EL (cell line): ENCODE measurements at regions not wholly inside any gene's neighbourhood (a gene's known extent, or its start where the extent isn't known, plus 50 kb on each side); places are given as distances from the start of the nearest gene placed in this dataset.

Experiments
- DNase-seq: peaks from one replicate; pipeline ENCODE4 v3.0.0-alpha.2; 2016

- no peak for DNase-seq
Observed at GRCh38 chr6:90928051-90928450, 341.2 kb upstream of the MAP3K7 start.

GRCh38 chr6:90925726-90926125 lies 338.9 kb upstream of the MAP3K7 start:
- no peak for DNase-seq

- DNase-seq: no peak
Observed at GRCh38 chr6:90922325-90922724, 335.5 kb upstream of the MAP3K7 start.

GRCh38 chr6:90918361-90918760 lies 331.5 kb upstream of the MAP3K7 start:
- DNase-seq: no peak

- no peak for DNase-seq
Observed at GRCh38 chr6:90917376-90917775, 330.5 kb upstream of the MAP3K7 start.

GRCh38 chr6:90916968-90917367 lies 330.1 kb upstream of the MAP3K7 start:
- DNase-seq: no peak

GRCh38 chr6:90915224-90915915 lies 328.5 kb upstream of the MAP3K7 start:
- no peak for DNase-seq

GRCh38 chr6:90914312-90914711 lies 327.4 kb upstream of the MAP3K7 start:
- no peak for DNase-seq

- DNase-seq: no peak
Observed at GRCh38 chr6:90913266-90913960, 326.5 kb upstream of the MAP3K7 start.

GRCh38 chr6:90911642-90912041 lies 324.8 kb upstream of the MAP3K7 start:
- no peak for DNase-seq

GRCh38 chr6:90910893-90911292 lies 324.0 kb upstream of the MAP3K7 start:
- no peak for DNase-seq

- no peak for DNase-seq
Observed at GRCh38 chr6:90907931-90908655, 321.2 kb upstream of the MAP3K7 start.

GRCh38 chr6:90905351-90905750 lies 318.5 kb upstream of the MAP3K7 start:
- DNase-seq: no peak

GRCh38 chr6:90900034-90900433 lies 313.2 kb upstream of the MAP3K7 start:
- no peak for DNase-seq

- DNase-seq: no peak
Observed at GRCh38 chr6:90898763-90899162, 311.9 kb upstream of the MAP3K7 start.

GRCh38 chr6:90896075-90896547 lies 309.2 kb upstream of the MAP3K7 start:
- no peak for DNase-seq

- no peak for DNase-seq
Observed at GRCh38 chr6:90895299-90896074, 308.6 kb upstream of the MAP3K7 start.

- DNase-seq: no peak
Observed at GRCh38 chr6:90894285-90895130, 307.6 kb upstream of the MAP3K7 start.

- no peak for DNase-seq
Observed at GRCh38 chr6:90893400-90893799, 306.5 kb upstream of the MAP3K7 start.

- no peak for DNase-seq
Observed at GRCh38 chr6:90892271-90892670, 305.4 kb upstream of the MAP3K7 start.

- DNase-seq: no peak
Observed at GRCh38 chr6:90891355-90891754, 304.5 kb upstream of the MAP3K7 start.

GRCh38 chr6:90890683-90891330 lies 303.9 kb upstream of the MAP3K7 start:
- no peak for DNase-seq
